Activated CD8-positive, alpha-beta memory T cell treated with anti-CD3 and anti-CD28 coated beads, Interleukin-2, amount 50 U/mL, for 24 hours (primary cell): ENCODE measurements at regions not wholly inside any gene's neighbourhood (a gene's known extent, or its start where the extent isn't known, plus 50 kb on each side); places are given as distances from the start of the nearest gene placed in this dataset.

ENCODE experiments used
- DNase-seq: peaks from one replicate; pipeline ENCODE4 v3.0.0-alpha.2; 2020; ENCODE audit errors: extremely low read depth

DNA sequence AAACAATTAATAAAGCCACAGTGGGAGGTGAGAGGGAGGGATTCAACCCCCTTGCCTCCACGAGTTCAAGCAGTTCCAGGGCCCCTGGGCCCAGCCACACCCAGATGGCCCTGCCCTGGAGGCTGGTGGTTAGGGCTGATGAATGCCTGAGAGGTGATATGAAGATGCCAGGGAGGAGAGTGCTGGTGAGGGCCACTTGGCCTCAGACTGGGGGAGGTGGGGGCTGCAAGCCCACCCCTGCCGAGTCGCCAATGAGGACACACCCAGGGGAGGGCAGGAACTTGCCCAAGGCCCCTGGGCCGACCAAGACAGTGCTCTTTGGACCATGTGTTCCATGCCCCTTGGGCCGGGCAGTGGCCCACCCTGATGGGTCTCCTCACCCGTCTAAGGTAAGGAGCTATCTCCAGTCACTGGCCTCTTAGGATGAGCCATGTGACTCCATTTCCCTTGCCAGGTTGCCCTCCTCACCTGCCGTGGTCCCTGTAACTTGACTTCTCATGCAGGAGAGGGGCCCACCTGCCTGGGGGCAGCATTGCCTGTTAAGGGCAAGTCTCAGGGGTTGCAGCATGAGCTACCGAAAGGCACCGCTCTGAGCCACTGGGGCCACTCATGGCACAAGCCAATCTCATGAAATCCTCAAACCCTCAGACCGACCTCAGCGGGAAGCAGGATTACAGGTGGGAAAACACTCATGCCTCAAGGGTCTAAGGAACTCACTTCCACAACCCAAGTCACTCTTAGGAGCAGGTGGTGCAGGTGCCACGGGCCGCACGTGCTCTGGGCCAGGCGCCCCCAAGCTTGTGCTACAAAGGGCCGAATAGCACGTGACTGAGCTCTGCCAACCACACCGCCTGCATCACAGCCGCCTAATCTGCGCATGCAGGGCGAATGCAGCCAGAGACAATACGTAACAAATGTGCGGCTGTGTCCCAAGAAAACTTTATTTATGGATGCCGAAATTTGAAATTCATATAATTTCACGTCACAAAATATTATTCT, 147.4 kb upstream of the MLN start:
- no peak for DNase-seq

DNA sequence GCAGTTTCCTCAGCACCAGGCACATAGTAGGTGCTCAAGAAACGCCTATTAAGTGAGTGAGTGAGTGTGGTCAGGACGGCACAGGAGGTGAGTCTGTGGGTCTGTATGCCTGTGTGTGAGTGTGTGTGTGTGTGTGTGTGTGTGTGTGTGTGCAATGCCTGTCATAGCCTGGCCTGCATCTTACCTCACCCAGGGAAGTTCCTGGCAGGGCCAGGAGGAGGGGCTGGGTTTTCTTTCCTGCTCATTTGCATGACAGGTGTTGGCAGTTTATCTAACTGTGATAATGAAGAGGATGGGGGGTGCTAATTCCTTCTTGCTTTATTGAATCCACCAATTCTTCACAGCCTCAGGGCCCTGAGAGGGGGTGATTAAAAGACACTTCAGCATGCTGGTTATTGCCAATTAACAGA, 146.7 kb upstream of the MLN start:
- no peak for DNase-seq

DNA sequence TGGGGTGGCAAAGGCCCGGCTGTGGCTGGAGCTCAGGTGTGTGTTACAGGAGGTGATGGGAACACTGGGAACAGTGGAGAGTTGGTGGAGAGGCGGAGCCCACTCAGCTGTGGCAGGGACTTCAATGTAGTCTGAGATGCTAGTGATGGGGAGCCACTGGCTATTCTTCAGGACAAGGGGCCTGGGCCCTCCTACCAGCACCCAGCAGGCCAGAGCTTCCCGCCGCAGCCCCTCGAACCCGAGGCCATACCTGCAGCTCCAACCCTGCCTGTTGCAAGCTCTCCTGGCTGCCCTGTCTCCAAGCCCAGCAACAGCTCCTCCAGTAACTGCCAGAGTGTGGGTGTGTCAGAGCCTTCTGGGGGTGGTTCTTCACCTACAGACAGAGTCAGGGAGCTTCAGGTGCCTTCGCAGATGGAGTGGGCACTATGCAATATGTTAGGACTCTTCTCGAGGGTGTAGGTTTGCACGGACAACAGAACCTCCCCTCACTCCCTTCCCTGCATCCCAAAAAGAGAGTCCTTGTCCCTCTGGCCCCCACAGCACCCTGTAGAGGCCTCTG, 146.2 kb upstream of the MLN start:
- no peak for DNase-seq

DNA sequence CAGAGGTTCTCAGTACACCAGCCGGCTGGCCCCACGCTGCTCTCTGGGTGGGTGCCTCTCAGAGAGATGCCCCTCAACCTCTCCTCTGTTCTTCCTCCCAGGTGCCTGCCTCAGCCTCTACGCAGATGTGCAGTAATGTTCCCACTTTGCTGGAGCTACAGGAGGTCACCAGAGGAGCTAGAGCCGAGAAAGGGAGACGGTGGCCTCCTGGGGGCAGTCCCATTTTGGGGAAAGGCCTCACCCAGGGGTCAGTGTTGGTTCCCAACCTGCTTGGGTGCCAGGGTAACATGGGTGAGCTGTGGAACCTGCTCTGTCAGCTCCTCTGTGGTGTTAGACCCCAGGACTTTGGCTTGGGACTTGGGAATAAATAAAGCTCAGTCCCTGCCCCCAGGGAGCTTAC, 145.3 kb upstream of the MLN start:
- DNase-seq = no peak

DNA sequence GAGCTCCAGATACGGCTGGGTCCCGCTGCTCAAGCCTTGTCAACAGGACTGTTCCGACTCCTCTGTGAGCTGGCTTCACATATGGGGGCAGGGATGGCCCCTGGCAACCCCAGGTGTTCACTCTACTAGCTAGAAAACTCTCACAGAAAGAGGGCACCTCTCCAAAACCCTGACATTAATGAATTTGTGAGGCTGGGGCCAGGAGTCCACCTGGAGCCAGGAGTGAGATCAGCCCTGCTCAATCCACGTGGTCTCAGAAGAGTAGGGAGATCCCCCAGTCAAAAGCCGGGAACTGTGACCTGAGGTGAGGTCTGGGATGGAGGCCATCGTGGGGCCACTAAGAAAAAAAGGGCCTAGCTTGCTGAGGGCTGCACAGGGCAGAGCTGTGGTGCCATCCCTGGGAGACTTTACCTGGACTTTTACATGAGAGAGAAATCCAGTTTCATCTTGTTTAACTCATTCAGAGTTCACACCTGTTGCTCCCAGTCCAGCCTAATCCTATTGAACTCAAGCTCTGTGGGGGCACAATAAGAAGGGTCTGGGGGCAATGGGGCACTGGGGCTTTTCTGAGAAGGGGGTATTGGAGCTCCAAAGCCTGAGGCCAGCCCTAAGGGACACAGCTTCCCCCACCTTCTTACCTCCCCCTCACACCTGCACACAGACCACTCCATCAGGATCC, 144.3 kb upstream of the MLN start:
- DNase-seq = no peak

DNA sequence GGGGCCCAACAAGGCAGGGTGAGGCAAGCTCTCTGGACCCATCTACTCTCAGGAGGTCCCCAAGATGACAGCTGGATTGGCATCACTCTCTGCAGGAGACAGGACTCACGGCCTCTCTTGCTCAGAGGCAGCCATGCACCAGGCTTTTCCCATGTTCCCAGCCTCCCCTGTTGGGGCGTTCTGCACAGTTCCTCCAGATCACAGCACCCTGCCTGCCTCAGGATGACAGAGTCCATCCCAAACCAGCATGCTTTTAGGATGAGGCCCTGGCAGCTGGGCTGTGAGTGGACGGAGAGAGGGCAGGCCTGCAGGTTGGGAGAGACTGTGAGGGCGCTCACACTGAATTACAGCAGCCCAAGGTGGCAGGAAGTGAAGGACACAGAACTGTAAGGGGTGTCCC, 143.2 kb upstream of the MLN start:
- no peak for DNase-seq

DNA sequence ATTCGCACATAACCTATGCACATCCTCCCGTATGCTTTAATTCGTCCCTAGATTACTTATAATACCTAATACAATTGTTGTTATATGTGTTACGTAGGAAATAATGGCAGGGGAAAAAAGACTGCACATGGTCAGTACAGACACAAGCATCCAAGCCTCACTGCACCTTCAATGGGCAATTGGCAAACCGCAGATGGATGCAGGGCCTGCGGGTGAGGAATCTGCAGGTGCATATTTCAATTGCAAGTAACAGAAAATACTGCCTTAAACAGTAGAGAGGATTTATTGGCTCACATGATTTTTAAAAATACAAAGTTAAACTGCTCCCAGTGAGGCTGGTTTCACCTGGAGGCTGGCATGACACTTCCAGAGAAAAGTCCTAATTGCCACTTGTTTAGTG, 142.1 kb upstream of the MLN start:
- DNase-seq = no peak

DNA sequence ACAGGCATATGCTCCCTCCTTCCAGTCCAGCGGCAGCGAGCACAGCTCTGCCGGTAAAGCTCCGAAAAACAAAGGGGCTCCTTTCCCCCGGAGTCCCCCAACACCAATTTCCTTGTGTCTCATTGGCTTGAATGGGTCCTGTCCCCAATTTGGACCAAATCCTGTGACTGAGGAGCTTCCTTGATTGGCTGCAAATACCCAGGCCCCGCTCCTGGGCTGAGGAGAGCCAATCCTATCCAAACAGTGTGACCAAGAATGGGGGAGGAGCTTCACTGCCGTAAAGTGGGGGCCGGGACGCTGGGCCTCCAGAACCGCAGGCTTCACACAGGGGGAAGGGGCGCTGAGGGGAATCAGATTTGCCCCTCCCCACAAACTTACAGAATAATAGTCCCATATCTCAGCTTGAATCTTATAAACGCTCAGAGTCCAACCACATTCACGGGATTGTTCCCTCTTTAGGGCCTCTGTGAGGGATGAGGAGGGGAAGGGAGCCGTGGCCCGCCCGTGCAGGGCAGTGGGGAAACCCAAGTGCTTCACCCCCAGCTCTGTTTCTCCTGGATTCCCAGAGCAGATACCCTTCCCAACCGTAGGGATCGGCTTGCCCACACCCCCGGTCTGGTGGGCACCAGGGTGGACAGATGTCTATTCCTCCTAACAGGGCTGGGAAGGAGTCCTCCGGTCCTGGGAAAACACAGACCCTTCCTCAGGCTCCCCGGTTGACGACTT, 141.0 kb upstream of the MLN start:
- DNase-seq = no peak

DNA sequence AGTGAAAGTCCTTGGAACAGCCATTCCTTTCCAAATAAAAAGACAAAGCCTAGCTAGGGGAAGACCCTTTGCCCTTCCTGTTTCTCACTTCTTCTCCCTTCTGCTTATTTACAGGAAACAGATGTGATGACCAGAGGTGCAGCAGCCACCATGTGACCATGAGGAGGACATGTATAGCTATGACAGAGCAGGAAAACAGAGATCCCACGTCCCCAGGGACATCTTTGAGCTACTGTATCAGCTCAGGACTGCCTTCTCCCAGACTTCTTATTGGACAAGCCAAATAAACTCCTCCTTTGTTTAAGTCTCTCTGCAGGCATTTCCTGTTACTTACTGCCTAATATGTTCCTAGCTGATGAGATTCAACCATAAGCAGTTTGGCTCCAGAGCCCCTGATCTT, 133.1 kb upstream of the MLN start:
- no peak for DNase-seq

DNA sequence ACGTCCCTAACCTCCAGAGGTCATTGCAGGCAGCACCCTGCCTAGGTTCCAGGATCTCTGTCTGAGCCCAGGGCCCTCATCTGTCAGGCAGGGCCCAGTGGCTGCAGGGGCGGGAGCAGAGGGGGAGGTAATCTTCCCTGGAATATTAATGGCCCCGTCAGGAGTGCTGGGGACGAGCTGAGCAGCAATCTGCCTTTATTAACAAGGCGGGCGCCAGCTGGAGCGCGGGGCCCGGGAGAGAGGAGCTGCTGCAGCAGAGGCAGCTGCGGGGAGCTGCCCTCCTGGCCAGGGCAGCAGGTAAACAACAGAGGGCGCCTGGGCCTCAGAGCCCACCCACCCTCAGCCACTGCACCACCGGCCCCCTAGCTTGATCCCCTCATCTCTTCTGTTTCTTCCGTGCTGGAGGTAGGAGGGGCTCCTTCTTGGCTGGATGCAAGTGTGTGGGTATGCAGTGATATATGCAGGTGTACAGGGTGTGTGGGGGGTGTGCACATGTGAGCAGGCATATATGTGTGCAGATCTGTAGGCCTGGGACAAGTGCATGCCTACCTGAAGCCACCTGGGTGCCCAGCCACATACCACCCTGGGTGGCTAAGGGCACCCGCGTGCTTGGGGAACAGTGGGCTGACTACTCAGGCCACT, 131.8 kb upstream of the MLN start:
- no peak for DNase-seq

DNA sequence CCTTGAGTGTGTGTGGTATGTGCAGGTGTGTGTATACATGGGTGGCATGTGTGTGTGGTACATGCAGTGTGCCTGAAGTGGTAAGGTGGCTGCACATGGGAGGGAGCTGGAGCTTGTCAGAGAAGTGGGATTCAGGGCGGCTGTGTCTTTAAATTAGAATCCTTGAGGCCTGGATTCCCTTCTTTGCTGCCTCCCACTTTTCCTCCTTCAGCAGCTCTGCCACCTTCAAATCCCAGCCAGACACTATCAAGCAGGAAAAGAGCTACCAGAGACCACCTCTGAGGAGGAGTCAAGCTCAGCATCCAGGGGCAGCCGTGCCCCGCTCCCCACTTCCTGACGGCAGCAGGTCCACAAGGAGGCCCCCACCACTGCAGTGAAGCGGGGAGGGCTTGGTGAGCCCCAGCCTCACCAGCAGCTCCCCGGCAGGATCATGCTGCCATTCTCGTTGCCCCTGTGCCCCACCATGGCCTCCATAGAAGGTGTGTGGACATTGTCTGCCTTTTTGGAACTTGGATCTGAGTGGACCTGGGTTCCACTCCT, 131.0 kb upstream of the MLN start:
- no peak for DNase-seq

DNA sequence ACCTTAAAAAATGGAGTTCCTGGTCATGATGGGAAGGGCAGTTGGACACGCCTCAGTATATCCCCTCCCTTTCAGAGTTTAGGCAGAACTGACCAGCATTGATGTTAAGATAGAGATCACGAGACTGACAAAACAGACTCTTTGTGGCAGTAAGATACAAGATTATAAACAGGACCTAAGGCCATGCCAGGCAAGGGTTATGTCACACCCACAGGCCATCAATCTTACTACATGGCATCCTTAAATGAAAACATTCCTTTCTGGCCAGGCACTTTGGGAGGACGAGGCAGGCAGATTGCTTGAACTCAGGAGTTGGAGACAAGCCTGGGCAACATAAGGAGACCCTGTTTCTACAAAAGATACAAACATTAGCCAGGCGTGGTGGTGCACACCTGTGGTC, 129.3 kb upstream of the MLN start:
- DNase-seq = no peak

DNA sequence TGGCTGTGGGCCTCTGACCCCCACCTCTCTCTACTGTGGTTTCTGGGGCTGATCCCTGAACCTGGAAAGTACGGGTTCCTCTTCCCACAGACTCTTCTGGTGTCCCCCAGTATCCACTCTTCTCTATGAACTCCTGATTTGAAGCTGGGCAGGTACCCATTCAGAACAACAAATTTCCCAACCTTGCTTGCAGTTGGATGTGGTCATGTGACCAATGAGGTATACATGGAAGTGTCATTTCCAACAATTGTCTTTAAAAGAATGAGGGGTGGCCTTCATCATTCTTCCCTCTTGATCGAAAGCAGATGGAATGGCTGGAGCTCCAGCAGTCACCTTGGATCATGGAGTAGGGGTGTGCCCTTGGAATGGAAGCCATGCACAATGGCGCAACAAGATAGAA, 128.0 kb upstream of the MLN start:
- no peak for DNase-seq

DNA sequence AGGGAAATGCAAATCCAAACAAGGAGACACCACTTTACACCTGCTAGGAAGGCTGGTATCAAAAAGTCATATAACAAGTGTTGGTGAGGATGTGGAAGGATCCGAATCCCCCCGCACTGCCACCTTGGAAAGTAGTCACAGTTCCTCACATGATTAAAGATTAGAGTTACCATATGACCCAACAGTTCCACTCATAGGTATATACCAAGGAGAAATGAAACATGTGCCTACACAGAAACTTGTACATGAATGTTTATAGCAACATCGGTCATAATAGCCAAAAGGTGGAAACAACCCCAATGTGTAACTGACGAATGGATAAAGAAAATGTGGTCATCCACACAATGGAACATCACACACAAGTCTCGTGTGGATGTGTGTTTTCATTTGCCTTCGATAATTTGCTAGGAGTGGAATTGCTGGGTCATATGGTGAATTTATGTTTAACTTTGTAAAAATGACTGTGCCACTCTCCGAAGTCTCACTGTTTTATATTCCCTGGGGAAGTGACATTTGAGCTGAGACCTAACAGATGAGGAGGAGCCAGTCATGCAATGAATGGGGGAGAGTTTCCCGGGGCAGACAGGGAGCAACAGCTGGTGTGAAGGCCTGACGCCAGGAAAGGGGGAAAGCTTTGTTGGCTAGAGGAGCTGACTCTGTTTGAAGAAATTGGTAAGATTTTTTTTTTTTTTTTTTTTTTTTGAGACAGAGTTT, 125.9 kb upstream of the MLN start:
- DNase-seq = no peak

DNA sequence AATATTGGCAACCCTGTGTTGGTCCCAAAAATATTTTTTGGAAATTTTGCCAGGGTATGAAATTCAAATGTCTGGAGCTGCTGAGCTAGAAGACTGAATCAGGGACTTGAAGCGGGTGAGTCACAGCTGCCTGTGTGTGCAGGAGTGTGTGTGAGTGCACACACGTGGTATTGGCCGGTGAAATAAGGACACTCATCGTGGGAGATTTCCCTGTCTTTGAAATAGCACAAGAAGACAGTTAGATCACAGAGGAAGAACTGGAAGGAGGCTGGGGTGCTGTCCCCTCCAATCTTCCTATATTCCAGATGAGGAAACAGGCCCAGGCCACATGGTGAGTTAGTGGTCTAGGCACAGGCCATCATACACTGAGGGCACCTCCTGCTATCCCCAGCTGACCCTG, 123.8 kb upstream of the MLN start:
- no peak for DNase-seq

DNA sequence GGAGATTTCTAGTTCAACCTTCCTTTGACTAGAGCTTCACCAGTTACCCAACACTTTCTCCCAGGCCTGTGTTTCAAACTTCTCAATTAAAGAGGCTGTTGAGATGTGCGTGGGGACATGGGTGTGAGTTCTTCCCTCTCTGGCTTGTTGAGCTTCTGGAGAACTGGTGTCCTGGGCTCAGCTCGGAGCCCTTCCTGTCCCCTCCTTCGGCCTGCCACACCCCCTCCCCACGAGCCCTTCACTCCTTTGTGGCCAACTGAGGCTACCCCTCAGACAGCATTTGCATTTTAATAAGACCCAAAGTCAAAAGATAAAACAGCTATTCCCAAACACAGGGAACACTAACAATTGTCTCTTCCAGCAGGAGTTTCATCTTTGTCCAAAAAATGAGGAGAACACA, 123.3 kb upstream of the MLN start:
- DNase-seq = no peak

DNA sequence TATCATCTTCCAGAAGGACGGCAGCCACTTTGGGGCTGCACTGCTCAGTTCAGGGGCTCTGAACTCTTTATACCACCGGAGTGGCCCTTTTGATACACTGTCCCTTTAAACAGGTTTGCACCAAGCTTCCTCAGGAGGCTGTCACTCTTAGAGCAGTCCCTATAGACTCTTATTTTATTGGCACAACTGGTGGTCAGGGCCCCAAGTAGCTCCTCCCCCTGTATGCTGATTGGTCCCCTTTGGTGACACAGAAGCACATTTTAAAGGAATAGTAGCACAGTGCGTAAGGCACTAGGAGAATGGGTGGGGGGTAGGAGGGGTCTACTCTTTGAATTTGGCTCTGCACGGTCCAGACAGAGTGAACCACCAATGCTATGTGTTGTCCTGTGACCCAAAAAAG, 122.6 kb upstream of the MLN start:
- DNase-seq = no peak

DNA sequence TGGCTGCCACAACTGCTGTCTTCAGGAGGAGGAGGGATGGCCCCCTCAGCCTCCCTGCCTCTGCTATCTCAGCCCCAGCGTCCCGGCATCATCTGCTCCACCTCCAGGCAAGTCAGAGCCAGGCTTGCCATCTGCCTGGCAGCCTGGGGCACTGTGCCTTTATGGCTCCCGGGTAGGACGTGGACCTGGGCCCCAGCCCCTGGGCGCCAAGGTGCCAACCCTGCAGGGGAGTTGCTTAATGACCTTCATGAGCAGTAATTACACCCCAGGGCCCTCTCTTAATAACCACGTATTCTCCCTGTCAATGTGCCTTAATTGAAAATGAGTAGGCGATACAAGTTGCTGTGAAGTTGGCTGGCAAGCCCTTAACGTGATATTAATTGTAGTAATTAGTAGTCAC, 122.1 kb upstream of the MLN start:
- DNase-seq = no peak

DNA sequence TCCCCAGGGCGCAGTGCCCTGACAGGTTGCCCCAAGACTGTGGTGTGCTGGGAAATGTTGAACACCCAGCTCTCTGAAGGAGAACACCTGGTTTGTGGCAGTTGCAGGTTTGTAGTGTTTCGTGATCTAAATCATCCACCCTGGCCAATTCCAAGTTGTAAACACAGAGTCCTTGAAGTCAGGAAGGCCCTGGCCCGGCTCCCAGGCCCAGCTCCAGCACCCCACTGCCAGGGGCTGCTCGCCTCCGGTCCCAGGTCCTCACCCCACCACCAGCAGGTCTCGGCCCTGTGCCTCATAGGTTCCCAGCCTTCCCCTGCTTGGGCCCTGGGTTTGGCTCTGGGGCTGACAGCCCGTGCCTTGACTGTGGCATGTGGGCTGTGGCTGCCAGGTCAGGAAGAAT, 121.4 kb upstream of the MLN start:
- no peak for DNase-seq

DNA sequence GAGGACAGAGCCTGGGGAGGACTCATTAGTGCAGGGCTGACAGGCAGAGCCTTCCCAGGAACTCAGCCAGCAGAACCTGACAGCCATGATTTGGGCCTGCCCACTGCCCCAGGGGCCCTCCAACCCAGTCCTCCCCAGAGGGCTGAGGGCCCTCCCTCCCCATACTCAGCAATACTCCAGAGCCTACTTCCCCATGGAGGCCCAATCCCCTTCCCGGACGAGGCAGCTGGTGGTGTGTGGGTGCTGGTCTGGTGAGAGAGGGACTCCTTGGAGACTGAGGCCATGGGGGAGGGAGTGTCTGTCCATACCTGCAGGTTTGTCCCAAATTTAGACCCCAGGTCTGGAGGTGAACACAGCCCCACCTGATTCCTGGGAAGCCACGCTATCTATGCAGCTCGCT, 120.9 kb upstream of the MLN start:
- DNase-seq = no peak
